ENCODE measurements at regions not wholly inside any gene's neighbourhood (a gene's known extent, or its start where the extent isn't known, plus 50 kb on each side); places are given as distances from the start of the nearest gene placed in this dataset.

- DNase-seq, result no peak
Measured at GRCh38 chr4:126820631-126821030, 812.1 kb upstream of the INTU start.

DNA sequence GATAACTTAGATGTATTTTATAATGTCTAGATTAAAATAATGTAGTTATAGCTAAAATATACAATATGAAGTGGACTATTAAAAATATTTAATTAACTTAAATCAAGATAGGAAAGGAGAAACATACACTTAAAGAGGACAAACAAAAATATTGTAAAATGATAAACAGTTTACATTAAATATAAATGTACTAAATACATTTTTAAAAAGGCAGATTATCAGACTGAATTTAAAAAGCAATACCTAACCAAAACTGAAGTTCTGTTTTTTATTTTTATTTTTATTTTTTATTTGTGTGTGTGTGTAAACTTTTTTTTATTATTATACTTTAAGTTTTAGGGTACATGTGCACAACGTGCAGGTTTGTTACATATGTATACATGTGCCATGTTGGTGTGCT, 811.6 kb upstream of the INTU start:
- DNase-seq, result no peak

GRCh38 chr4:126825083-126825482, 807.7 kb upstream of the INTU start:
- no peak for DNase-seq

- no peak for DNase-seq
Measured at GRCh38 chr4:126827669-126828068, 805.1 kb upstream of the INTU start.

GRCh38 chr4:126834854-126835253, 797.9 kb upstream of the INTU start:
- DNase-seq, result no peak

DNA sequence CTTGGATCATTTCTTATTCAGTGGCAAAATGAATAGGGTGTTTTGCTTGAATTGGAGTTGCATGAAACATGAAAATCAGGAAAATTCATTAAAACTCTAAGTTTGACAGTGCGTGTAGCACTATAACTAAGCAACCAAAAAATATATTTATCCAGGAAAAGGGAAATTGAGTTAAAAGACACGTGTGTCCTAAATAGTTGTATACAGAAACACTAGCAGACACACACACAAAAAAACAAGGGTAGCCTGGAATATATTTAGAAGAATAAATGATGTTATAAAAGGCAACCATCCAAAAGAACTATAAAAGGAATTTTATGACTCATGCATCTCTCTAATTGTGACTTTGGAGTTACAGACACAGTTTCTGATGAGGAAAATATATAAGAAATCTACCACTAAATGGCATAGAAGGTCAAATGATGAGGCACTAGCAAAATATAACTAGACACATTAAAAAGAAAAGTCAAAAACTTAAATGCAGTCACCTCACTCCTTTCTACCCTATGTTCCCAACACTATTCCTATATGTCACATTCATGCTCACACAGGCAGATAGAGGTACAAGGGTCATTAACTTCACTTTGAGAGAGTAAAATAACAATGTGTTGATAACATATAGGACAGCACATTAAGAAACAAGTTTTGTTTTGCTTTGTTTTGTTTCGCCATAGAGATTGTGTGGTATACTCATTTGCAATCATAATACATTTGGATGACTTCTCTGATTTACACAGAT, 793.6 kb upstream of the INTU start:
- no peak for DNase-seq

DNA sequence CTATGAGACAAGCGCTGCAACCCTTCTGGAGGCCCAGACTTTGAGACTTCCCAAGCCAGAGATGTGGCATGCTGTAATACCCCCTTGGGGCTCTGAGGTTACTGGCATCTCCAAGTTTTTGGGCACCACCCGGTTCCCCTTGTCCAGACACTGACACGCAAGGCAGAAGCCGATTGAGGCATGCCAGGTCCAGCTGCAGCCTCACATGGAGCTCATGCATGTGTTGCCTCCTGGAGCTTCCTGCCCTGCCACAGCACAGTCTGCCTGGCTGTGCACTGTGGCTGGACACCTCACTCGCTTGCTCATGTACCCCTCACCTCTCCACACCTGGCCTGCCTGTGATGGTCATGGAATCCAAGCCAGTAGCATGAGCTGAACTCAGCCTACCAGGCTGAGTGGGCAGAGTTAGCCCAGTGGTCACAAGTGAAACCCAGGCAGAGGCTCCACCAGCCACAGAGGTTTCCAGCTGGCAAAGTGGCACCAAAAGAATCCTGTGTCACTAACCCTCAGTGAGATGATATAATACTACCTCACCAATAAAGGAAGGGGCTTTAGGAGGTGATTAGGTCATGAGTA, 789.2 kb upstream of the INTU start:
- no peak for DNase-seq

- no peak for DNase-seq
Measured at GRCh38 chr4:126850286-126850685, 782.5 kb upstream of the INTU start.

DNA sequence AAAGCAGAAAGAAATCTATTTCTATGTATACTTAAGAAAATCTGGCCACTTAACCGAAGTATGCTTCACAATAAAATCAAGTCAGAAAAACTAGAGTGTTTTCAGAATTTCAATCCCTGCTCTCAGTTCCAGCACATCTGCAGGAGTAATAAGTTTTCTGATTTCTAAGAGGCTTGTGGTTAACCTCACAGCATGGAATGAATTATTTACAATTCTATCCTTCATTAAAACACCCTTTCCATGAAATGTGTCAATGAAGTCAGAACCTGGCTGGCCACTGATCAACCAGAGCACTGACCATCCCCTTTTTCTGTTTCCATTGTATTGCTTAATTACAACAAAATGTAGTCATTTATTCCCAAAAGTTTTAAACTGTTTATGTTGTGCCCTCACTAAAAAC, 781.4 kb upstream of the INTU start:
- DNase-seq, result no peak

DNA sequence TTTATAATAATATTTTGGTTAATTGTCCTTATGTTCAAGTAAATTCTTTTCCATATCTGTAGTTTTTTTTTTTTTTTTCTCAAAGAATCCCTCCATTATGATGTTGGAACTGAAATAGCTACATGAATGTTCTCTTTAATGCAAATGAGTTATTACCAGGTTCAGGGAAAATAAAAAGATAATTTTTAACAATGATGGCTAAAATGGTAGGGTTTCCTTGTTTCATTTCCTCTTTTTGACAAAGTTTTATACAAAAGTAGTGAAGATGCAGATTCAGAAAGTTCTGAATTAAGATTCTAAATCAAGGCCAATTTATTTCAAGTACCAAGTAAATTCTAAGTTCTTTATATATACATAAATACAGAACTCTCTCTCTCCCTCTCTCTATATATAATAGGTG, 779.0 kb upstream of the INTU start:
- DNase-seq, result no peak

- no peak for DNase-seq
Measured at GRCh38 chr4:126856906-126857305, 775.9 kb upstream of the INTU start.

GRCh38 chr4:126859314-126859713, 773.4 kb upstream of the INTU start:
- no peak for DNase-seq

DNA sequence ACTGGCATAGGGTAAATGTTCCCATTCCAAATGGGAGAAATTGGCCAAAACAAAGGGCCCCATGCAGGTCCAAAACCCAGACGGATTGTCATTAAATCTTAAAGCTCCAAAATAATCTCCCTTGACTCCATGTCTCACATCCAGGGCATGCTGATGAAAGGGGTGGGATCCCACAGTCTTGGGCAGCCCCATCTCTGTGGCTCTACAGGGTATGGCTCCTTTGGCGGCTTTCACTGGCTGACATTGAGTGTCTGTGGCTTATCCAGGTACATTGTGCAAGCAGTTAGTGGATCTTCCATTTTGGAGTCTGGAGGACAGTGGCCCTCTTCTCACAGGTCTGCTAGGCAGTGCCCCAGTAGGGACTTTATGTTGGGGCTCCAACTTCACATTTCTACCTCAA, 772.9 kb upstream of the INTU start:
- no peak for DNase-seq

DNA sequence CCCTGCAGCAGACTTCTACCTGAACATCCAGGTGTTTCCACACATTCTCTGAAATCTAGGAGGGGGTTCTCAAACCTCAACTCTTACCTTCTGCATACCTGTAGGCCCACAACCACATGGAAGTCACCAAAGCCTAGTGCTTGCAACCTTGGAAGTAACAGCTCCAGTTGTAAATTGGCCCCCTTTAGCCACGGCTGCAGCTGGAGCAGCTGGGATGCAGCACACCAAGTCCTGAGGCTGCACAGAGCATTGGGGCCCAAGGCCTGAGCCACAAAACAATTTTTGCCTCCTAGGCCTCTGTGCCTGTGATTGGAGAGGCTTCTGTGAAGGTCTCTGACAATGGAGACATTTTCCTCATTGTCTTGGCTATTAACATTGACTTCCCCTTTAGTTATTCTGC, 772.4 kb upstream of the INTU start:
- no peak for DNase-seq

- no peak for DNase-seq
Measured at GRCh38 chr4:126869967-126870366, 762.8 kb upstream of the INTU start.

DNA sequence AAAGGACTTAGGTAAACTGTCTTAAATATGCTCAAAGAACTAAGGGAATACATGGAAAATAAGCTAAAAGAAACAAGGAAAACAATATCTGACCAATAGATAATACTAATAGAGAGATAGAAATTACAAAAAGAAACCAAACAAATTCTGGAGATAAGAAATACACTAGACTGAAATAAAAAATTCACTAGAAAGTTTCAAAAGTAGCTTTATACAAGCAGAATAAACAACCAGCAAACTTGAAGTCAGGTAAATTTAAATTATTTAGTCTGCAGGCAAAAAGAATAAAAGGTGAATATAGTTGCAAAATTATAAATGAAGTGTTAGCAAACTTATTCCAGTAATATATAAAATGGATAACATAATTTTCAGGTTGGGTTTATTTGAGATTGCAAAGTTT, 760.9 kb upstream of the INTU start:
- DNase-seq, result no peak

DNA sequence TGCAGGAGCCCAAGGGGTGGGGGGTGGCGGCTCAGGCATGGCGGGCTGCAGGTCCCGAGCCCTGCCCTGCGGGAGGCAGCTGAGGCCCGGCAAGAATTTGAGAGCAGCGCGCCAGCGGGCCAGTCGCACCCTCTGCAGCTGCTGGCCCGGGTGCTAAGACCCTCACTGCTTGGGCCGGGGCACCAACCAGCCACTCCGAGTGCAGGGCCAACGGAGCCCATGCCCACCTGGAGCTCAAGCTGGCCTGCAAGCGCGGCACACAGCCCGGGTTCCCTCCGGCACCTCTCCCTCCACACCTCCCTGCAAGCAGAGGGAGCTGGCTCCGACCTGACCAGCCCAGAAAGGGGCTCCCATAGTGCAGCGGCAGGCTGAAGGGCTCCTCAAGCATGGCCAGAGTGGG, 758.2 kb upstream of the INTU start:
- no peak for DNase-seq

DNA sequence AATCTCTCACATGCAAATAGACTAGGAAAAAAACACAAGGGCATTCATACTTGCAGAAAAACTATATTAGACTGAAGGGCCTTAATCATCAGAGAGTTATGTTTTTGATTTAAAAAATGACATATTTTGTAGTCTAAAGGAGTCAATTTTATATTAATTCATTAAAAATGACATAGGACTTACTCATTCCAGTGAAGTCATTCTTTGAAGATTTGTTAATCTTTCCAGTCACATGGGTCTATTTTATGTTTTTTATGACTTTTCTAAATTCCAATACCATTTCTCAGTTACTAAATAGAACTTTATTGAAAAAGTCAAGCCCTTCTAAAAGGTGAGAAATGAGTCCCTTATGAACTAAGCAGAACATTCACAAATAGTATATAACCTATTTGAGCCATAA, 743.8 kb upstream of the INTU start:
- no peak for DNase-seq

DNA sequence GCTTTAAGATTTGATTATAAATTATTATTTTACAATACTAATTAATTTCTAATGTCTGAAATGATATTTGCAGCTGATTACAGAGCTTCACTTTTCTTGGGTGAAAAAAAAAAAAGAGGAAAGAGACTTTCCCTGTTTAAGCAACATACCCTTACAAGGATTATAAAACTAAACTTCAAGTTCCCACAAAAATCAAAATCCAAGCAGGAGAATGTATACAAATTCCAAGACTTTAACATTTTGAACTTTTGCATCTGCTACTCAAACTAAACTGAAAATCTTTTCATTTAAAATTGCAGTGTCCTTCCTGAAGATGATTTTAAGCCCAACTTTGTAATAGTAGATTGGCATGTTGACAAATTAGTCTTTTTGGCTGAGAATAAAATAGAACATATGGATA, 742.4 kb upstream of the INTU start:
- no peak for DNase-seq

DNA sequence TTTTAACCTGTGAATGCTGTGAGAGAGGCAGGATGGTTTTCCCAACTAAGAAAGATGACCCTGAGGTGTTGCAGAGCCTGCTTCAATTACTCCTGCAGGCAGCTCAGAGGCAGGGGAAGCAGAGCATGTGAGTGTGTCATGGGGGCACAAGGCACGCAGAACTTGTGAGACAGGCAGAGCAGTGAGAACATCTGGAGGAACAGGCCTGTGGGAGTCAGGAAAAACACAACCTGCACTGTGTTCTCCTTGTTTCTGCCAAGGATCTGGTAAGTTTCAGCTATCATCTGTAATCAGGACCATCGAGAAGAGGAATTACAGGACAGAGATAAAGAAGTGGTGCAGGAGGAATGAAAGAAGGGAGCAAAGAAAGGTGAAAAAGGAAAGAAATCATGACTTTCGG, 741.8 kb upstream of the INTU start:
- DNase-seq, result no peak

GRCh38 chr4:126894963-126895362, 737.8 kb upstream of the INTU start:
- DNase-seq, result no peak

DNA sequence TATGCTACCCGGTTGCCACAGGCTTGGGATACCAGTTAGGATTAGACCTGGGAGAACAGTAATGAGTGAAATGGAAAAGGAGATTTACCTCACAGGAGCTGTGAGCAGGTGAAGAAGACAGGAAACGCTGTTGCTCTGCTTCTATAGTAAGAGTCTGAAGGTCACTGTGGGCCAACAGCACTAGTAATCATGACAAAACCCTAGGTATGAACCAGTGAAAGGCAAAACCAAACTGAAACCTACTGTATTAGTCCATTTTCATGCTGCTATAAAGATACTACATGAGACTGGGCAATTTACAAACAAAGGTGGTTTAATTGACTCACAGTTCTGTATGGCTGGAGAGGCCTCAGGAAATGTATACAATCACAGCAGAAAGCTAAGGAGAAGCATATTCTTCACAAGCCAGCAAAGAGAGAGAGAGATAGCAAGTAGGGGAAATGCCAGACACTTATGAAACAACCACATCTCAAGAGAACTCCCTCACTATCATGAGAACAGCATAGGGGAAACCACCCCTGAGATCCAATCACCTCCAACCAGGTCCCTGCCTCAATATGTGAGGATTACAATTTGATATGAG, 736.7 kb upstream of the INTU start:
- no peak for DNase-seq

- no peak for DNase-seq
Measured at GRCh38 chr4:126897038-126897437, 735.7 kb upstream of the INTU start.

DNA sequence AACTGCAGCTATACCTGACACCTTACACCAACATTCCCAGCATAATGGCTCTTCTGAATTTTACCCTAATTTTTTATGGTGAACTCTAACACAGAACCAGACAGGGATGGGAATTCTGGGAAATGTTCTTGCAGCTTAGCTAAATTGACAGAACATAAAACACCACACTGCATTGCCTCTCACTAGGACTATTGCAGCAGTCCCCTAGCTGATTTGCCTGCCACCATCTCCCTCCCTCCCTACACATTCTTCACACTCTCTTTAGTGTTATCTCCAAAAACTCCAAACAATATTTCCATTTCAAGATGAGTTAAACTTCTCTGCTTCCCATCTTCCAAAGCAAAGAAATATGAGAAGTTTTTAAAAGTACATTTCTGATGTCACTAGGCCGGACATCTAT, 733.9 kb upstream of the INTU start:
- DNase-seq, result no peak

GRCh38 chr4:126899331-126899801, 733.4 kb upstream of the INTU start:
- no peak for DNase-seq
